H1 (cell line): ENCODE measurements at regions not wholly inside any gene's neighbourhood (a gene's known extent, or its start where the extent isn't known, plus 50 kb on each side); places are given as distances from the start of the nearest gene placed in this dataset.

Source experiments
- CTCF ChIA-PET: fragments of 300-600 bp; sonication (Branson Sonifier 250); formaldehyde crosslinking; loops from one replicate; lab custom pipeline; 2021; ENCODE audit not compliant: partially characterized antibody; lab: Charles Lee
- POLR2A ChIA-PET: fragments of 300-600 bp; sonication (Branson Sonifier 250); formaldehyde crosslinking; loops from one replicate; lab custom pipeline; 2021; ENCODE audit warnings: inconsistent platforms; ENCODE audit not compliant: partially characterized antibody; lab: Charles Lee
- DNase-seq, 2 experiments: peaks; one replicate each; pipeline versions ENCODE4 v3.0.0 to v3.0.0-alpha.2; 2010 to 2022; ENCODE audit warnings: low spot score in 2 of 2, low read depth in 1 of 2, mixed read lengths in 1 of 2
- FAIRE-seq: peaks from 2 replicates; lab custom pipeline; 2011; peaks lifted over from hg19 to GRCh38; lab: Jason Lieb, UNC
- H2AFZ ChIP-seq: 2 replicates; pipeline ENCODE4 v1.8.1; 2012; ENCODE audit warnings: low read length, inconsistent platforms
- H2AK5ac ChIP-seq: 2 replicates; pipeline ENCODE4 v1.6.1; 2013; ENCODE audit warnings: low read depth, low read length
- H2BK120ac ChIP-seq: replicated peaks from 2 replicates; pipeline ENCODE3; 2013; ENCODE audit warnings: low read depth, low read length, inconsistent platforms
- H2BK12ac ChIP-seq: 2 replicates; pipeline ENCODE4 v1.6.1; 2013; ENCODE audit warnings: low read depth, low read length
- H2BK15ac ChIP-seq: 2 replicates; pipeline ENCODE4 v1.6.1; 2013; ENCODE audit warnings: low read length
- H2BK20ac ChIP-seq: 2 replicates; pipeline ENCODE4 v1.6.1; 2013; ENCODE audit warnings: low read length
- H2BK5ac ChIP-seq: 2 replicates; pipeline ENCODE4 v1.6.1; 2013; ENCODE audit warnings: low read depth, low read length
- H3K14ac ChIP-seq: 2 replicates; pipeline ENCODE4 v1.6.1; 2013; ENCODE audit warnings: inconsistent platforms; ENCODE audit not compliant: insufficient read length
- H3K18ac ChIP-seq: 2 replicates; pipeline ENCODE4 v1.6.1; 2013; ENCODE audit warnings: low read length; ENCODE audit errors: extremely low read depth
- H3K23ac ChIP-seq: 2 replicates; pipeline ENCODE4 v1.6.1; 2013; ENCODE audit warnings: inconsistent platforms; ENCODE audit not compliant: insufficient read length
- H3K23me2 ChIP-seq: 2 replicates; pipeline ENCODE4 v1.6.1; 2013; ENCODE audit warnings: low read depth, low read length
- H3K27ac ChIP-seq: 2 replicates; pipeline ENCODE4 v1.6.1; 2011; ENCODE audit warnings: low read depth, low read length, inconsistent platforms
- H3K27me3 ChIP-seq, 4 experiments: replicated peaks in 1 of 4; 1 replicate in 1 of 4; 2 replicates in 3 of 4; pipeline versions ENCODE4 v1.6.1 to v1.8.1; 2011 to 2013; ENCODE audit warnings: low read length in 3 of 4, mild to moderate bottlenecking in 3 of 4, inconsistent platforms in 2 of 4, mixed read lengths in 2 of 4, moderate library complexity in 1 of 4; ENCODE audit not compliant: control insufficient read depth in 3 of 4, insufficient read depth in 3 of 4; ENCODE audit errors: extremely low read depth in 1 of 4
- H3K36me3 ChIP-seq, 4 experiments: 2 replicates each; pipeline versions ENCODE4 v1.6.1 to v1.8.1; 2011 to 2013; ENCODE audit warnings: mild to moderate bottlenecking in 4 of 4, low read length in 3 of 4, moderate library complexity in 2 of 4, control low read depth in 1 of 4, inconsistent platforms in 1 of 4; ENCODE audit not compliant: insufficient read depth in 4 of 4, control insufficient read depth in 2 of 4
- H3K4ac ChIP-seq: replicated peaks from 2 replicates; pipeline ENCODE3; 2013; ENCODE audit warnings: low read length, low read depth, mixed read lengths, inconsistent platforms; ENCODE audit not compliant: insufficient read length
- H3K4me1 ChIP-seq, 4 experiments: replicated peaks in 1 of 4; 1 replicate in 1 of 4; 2 replicates in 3 of 4; pipeline versions ENCODE4 v1.6.1 to v1.8.1; 2011 to 2013; ENCODE audit warnings: low read length in 3 of 4, inconsistent platforms in 2 of 4, mixed read lengths in 1 of 4; ENCODE audit not compliant: insufficient read depth in 4 of 4, control insufficient read depth in 3 of 4
- H3K4me2 ChIP-seq, 2 experiments: 2 replicates each; pipeline versions ENCODE4 v1.6.1 to v1.8.1; 2011 to 2013; ENCODE audit warnings: low read depth in 2 of 2, low read length in 2 of 2, control low read depth in 1 of 2, inconsistent platforms in 1 of 2, mild to moderate bottlenecking in 1 of 2; ENCODE audit not compliant: insufficient read depth in 1 of 2
- H3K4me3 ChIP-seq, 4 experiments: fragments of 200-600, 300-600 bp in 1 of 4; sonication (generic), shearing (Covaris generic), sonication (Bioruptor Twin) in 1 of 4; 2 replicates each; pipeline versions ENCODE4 v1.5.1 to v1.8.1; 2011 to 2016; ENCODE audit warnings: low read length in 4 of 4, low read depth in 3 of 4, control low read depth in 2 of 4, inconsistent platforms in 2 of 4, mild to moderate bottlenecking in 2 of 4, mixed read lengths in 1 of 4, moderate library complexity in 1 of 4; ENCODE audit not compliant: insufficient read depth in 2 of 4; ENCODE audit errors: extremely low read depth in 1 of 4
- H3K56ac ChIP-seq: replicated peaks from 2 replicates; pipeline ENCODE3; 2013; ENCODE audit warnings: low read depth, mild to moderate bottlenecking, mixed read lengths, low read length, inconsistent platforms; ENCODE audit not compliant: insufficient read length
- H3K79me1 ChIP-seq: 2 replicates; pipeline ENCODE4 v1.6.1; 2013; ENCODE audit warnings: low read depth, low read length, control low read depth
- H3K79me2 ChIP-seq, 2 experiments: 2 replicates each; pipeline versions ENCODE4 v1.6.1 to v1.8.1; 2012 to 2013; ENCODE audit warnings: low read length in 2 of 2, mild to moderate bottlenecking in 2 of 2, inconsistent platforms in 1 of 2; ENCODE audit not compliant: insufficient read depth in 2 of 2, control insufficient read depth in 1 of 2
- H3K9ac ChIP-seq, 4 experiments: replicated peaks in 1 of 4; 1 replicate in 1 of 4; 2 replicates in 3 of 4; pipeline versions ENCODE4 v1.6.1 to v1.8.1; 2011 to 2013; ENCODE audit warnings: low read depth in 3 of 4, low read length in 3 of 4, control low read depth in 2 of 4, mild to moderate bottlenecking in 2 of 4, moderate library complexity in 2 of 4, inconsistent platforms in 1 of 4; ENCODE audit errors: extremely low read depth in 1 of 4
- H3K9me3 ChIP-seq, 2 experiments: 2 replicates each; pipeline versions ENCODE4 v1.6.1 to v1.8.1; 2012 to 2013; ENCODE audit warnings: mild to moderate bottlenecking in 2 of 2, moderate library complexity in 2 of 2, control low read depth in 1 of 2, inconsistent platforms in 1 of 2, low read depth in 1 of 2, low read length in 1 of 2, mixed read lengths in 1 of 2; ENCODE audit not compliant: insufficient read depth in 2 of 2
- H4K20me1 ChIP-seq, 2 experiments: replicated peaks in 1 of 2; 2 replicates each; pipeline versions ENCODE3 to v1.8.1; 2011 to 2013; ENCODE audit warnings: inconsistent platforms in 2 of 2, low read length in 2 of 2, mild to moderate bottlenecking in 1 of 2; ENCODE audit not compliant: insufficient read depth in 2 of 2, control insufficient read depth in 1 of 2
- H4K5ac ChIP-seq: 2 replicates; pipeline ENCODE4 v1.6.1; 2013; ENCODE audit warnings: low read length, low read depth, mixed read lengths, inconsistent platforms; ENCODE audit not compliant: insufficient read length
- H4K8ac ChIP-seq: 2 replicates; pipeline ENCODE4 v1.8.0; 2013; ENCODE audit warnings: mild to moderate bottlenecking, moderate library complexity, low read length, inconsistent platforms; ENCODE audit not compliant: insufficient read depth; ENCODE audit errors: extremely low read depth
- H4K91ac ChIP-seq: replicated peaks from 2 replicates; pipeline ENCODE3; 2013; ENCODE audit warnings: low read length, mixed read lengths, inconsistent platforms; ENCODE audit not compliant: insufficient read length
- ASH2L ChIP-seq: fragments of 200-600, 300-600 bp; sonication (generic); IDR thresholded peaks from one replicate; pipeline ENCODE4 v1.7.1; 2017; ENCODE audit warnings: low read length
- MAFK ChIP-seq: IDR thresholded peaks from 2 replicates; pipeline ENCODE4 v1.6.1; 2012; ENCODE audit warnings: low read depth, mild to moderate bottlenecking, improper control_type of control experiment, low read length
- MAX ChIP-seq: IDR thresholded peaks from 2 replicates; pipeline ENCODE4 v1.6.1; 2012; ENCODE audit warnings: inconsistent platforms
- SIX5 ChIP-seq: IDR thresholded peaks from 2 replicates; pipeline ENCODE4 v1.6.1; 2011; ENCODE audit warnings: mild to moderate bottlenecking, low read depth, low read length
- WGBS, 2 experiments: shearing (Covaris generic) in 1 of 2; methylation state at CpG; one replicate each; pipeline versions ENCODE4 v1.1.6 to v1.1.7; 2013 to 2015; ENCODE audit warnings: low lambda C conversion rate in 2 of 2, mixed read lengths in 2 of 2, inconsistent platforms in 1 of 2, low coverage in 1 of 2, missing lambda C conversion rate in 1 of 2; ENCODE audit not compliant: insufficient replicate concordance in 2 of 2, insufficient coverage in 1 of 2, insufficient read length in 1 of 2; ENCODE audit errors: extremely low coverage in 1 of 2, missing lambda C conversion rate in 1 of 2; 5-methylcytosine and 5-hydroxymethylcytosine counted together

- POLR2A ChIA-PET: no interaction called here
- H2BK15ac ChIP-seq: no peak overlapping the region
- H3K56ac ChIP-seq: no peak overlapping the region
- FAIRE-seq: no peak
- no peaks in the 10 kb centered on the region for H3K23me2 ChIP-seq
- H3K79me1 ChIP-seq: no peaks in the 10 kb centered on the region
- no peak overlapping the region for H3K9ac ChIP-seq
- no peak overlapping the region for H2BK5ac ChIP-seq
- no peak overlapping the region for H4K91ac ChIP-seq
- no peak overlapping the region for H3K4ac ChIP-seq
- H3K27me3 ChIP-seq: no peaks in the 10 kb centered on the region
- no peaks in the 10 kb centered on the region for H3K79me2 ChIP-seq
- no peaks in the 10 kb centered on the region for H3K9me3 ChIP-seq
- no peak overlapping the region for H3K23ac ChIP-seq
- no peak overlapping the region for H4K5ac ChIP-seq
- no peaks in the 10 kb centered on the region for H4K20me1 ChIP-seq
- H3K4me1 ChIP-seq: peaks cover 0 to 4% (median 0%) of the 10 kb centered on the region in 4 experiments; a peak in 1 of 7 replicates
- CTCF ChIA-PET: interaction anchor here (0.7 to 2.1 kb wide), 3 partner anchors 35 to 143 kb away, joined by 3 to 6 read pairs (median 3); no protein-coding TSS in a partner anchor
- H3K36me3 ChIP-seq: no peaks in the 10 kb centered on the region
- H2BK20ac ChIP-seq: no peak overlapping the region
- H2BK12ac ChIP-seq: no peak overlapping the region
- H3K4me2 ChIP-seq: no peak overlapping the region
- no peak overlapping the region for H2AFZ ChIP-seq
- H4K8ac ChIP-seq: no peak overlapping the region
- no peak overlapping the region for H2BK120ac ChIP-seq
- no peak overlapping the region for H3K14ac ChIP-seq
- H3K4me3 ChIP-seq: no peak overlapping the region
- H3K27ac ChIP-seq: no peak overlapping the region
- no peak overlapping the region for H2AK5ac ChIP-seq
- DNase-seq: no peak
- H3K18ac ChIP-seq: no peak overlapping the region
- WGBS, 2 experiments: 73% methylated on average over 3 of the region's 3 CpGs; no CpG with 5 or more reads in 1 of the 2 experiments
- TF ChIP-seq SIX5 (no peak), MAX (no peak), ASH2L (no peak), MAFK (no peak)
Observed at GRCh38 chr7:9891056-9891455, 1082.6 kb upstream of the PHF14 start.
